ENCODE measurements at regions not wholly inside any gene's neighbourhood (a gene's known extent, or its start where the extent isn't known, plus 50 kb on each side); places are given as distances from the start of the nearest gene placed in this dataset.
"Not testable (repeated sequence)": the region's sequence is repeated elsewhere in the genome, so short reads cannot be mapped to it uniquely, and the experiment has no call there.

- no peaks in the 10 kb centered on the region for H4K20me1 ChIP-seq (ENCODE audit: insufficient read depth, poor library complexity, severe bottlenecking)
- H3K9me2 ChIP-seq (replicated peaks; ENCODE audit: insufficient read depth) = no peaks in the 10 kb centered on the region
- H3K27ac ChIP-seq = no peak overlapping the region
- H3K27me3 ChIP-seq = no peaks in the 10 kb centered on the region
- H3K4me3 ChIP-seq = no peak overlapping the region
- no peak overlapping the region for H2AFZ ChIP-seq
- no peak overlapping the region for H3K4me2 ChIP-seq
- H3K79me2 ChIP-seq = no peaks in the 10 kb centered on the region
- no peaks in the 10 kb centered on the region for H3K9me3 ChIP-seq (ENCODE audit: low read depth)
- WGBS (ENCODE audit: low lambda C conversion rate, missing lambda C conversion rate) = 96% methylated on average over 6 of the region's 6 CpGs
- no peaks in the 10 kb centered on the region for H3K36me3 ChIP-seq (replicated peaks; ENCODE audit: insufficient read depth, low read depth)
- no peak for DNase-seq (ENCODE audit: low spot score)
- no peaks in the 10 kb centered on the region for H3K4me1 ChIP-seq (ENCODE audit: insufficient read depth)
- TF ChIP-seq EZH2 (IDR thresholded peaks at IDR 0.05; ENCODE audit: borderline replicate concordance) = no peak
- TF ChIP-seq EZH2phosphoT487 (IDR thresholded peaks at IDR 0.05; ENCODE audit: low read depth, severe bottlenecking, unreplicated experiment) = no peak
- no peak for TF ChIP-seq CTCF (IDR thresholded peaks at IDR 0.05; ENCODE audit: poor library complexity)
These were observed 1297.2 kb upstream of the LRRTM3 start for GRCh38 chr10:65628493-65629139.

- no peaks in the 10 kb centered on the region for H3K9me3 ChIP-seq (ENCODE audit: low read depth)
- H3K36me3 ChIP-seq (replicated peaks; ENCODE audit: insufficient read depth, low read depth) = no peaks in the 10 kb centered on the region
- H3K27me3 ChIP-seq = no peaks in the 10 kb centered on the region
- H3K4me2 ChIP-seq = no peak overlapping the region
- no peaks in the 10 kb centered on the region for H3K4me1 ChIP-seq (ENCODE audit: insufficient read depth)
- no peaks in the 10 kb centered on the region for H3K79me2 ChIP-seq
- H3K9me2 ChIP-seq (replicated peaks; ENCODE audit: insufficient read depth) = no peaks in the 10 kb centered on the region
- H2AFZ ChIP-seq = no peak overlapping the region
- no peak for DNase-seq (ENCODE audit: low spot score)
- no peak overlapping the region for H3K4me3 ChIP-seq
- no peaks in the 10 kb centered on the region for H4K20me1 ChIP-seq (ENCODE audit: insufficient read depth, poor library complexity, severe bottlenecking)
- TF ChIP-seq EZH2 (IDR thresholded peaks at IDR 0.05; ENCODE audit: borderline replicate concordance) (no peak), CTCF (IDR thresholded peaks at IDR 0.05; ENCODE audit: poor library complexity) (no peak), EZH2phosphoT487 (IDR thresholded peaks at IDR 0.05; ENCODE audit: low read depth, severe bottlenecking, unreplicated experiment) (no peak)
- WGBS (ENCODE audit: low lambda C conversion rate, missing lambda C conversion rate) = 95% methylated on average over 1 of the region's 1 CpG
- no peak overlapping the region for H3K27ac ChIP-seq
These were observed 1265.8 kb upstream of the LRRTM3 start for GRCh38 chr10:65660006-65660405.

DNA sequence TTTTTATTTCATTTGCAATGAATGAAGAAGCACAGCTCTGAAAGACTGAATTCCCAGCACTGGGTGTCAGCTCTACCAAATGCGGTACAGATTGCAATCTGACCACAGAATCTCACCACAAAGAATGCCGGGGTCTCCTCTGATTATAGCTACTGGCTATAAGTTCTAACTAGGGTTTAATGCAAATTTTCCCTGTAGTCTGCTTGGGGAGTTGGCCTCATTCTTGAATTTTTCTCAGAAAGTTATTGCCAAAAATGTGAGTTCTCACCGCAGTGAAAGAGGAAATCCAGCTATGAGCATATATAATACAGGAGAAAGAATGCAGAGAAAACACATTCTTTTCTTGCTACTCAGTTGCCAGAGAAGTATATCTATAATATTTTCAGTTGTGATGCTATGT lies 1255.7 kb upstream of the LRRTM3 start:
- no peak for DNase-seq (ENCODE audit: low spot score)
- H3K27me3 ChIP-seq = no peaks in the 10 kb centered on the region
- TF ChIP-seq CTCF (IDR thresholded peaks at IDR 0.05; ENCODE audit: poor library complexity) = no peak
- no peak for TF ChIP-seq EZH2phosphoT487 (IDR thresholded peaks at IDR 0.05; ENCODE audit: low read depth, severe bottlenecking, unreplicated experiment)
- TF ChIP-seq EZH2 (IDR thresholded peaks at IDR 0.05; ENCODE audit: borderline replicate concordance) = no peak
- no peak overlapping the region for H3K27ac ChIP-seq
- no peaks in the 10 kb centered on the region for H3K9me3 ChIP-seq (ENCODE audit: low read depth)
- no peaks in the 10 kb centered on the region for H3K79me2 ChIP-seq
- H4K20me1 ChIP-seq (ENCODE audit: insufficient read depth, poor library complexity, severe bottlenecking) = no peaks in the 10 kb centered on the region
- H3K4me3 ChIP-seq = no peak overlapping the region
- H3K36me3 ChIP-seq (replicated peaks; ENCODE audit: insufficient read depth, low read depth) = no peaks in the 10 kb centered on the region
- 45% methylated on average over 3 of the region's 3 CpGs for WGBS (ENCODE audit: low lambda C conversion rate, missing lambda C conversion rate)
- no peaks in the 10 kb centered on the region for H3K4me1 ChIP-seq (ENCODE audit: insufficient read depth)
- no peak overlapping the region for H3K4me2 ChIP-seq
- no peaks in the 10 kb centered on the region for H3K9me2 ChIP-seq (replicated peaks; ENCODE audit: insufficient read depth)
- H2AFZ ChIP-seq = no peak overlapping the region

DNA sequence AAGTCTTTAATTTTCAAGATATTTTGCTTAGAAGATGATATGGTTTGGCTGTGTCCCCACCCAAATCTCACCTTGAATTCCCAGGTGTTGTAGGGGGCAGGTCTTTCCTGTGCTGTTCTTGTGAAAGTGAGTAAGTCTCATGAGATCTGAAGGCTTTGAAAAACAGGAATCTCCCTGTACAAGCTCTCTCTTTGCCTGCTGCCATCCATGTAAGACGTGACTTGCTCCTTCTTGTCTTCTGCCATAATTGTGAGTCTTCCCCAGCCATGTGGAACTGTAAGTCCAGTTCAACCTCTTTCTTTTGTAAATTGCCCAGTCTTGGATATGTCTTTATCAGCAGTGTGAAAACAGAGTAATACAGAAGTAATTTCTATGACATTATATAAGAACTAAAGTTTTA lies 1255.2 kb upstream of the LRRTM3 start:
- H3K27me3 ChIP-seq; H4K20me1 ChIP-seq (ENCODE audit: insufficient read depth, poor library complexity, severe bottlenecking); H3K27ac ChIP-seq; DNase-seq (ENCODE audit: low spot score); H3K4me1 ChIP-seq (ENCODE audit: insufficient read depth); H3K36me3 ChIP-seq (replicated peaks; ENCODE audit: insufficient read depth, low read depth); H2AFZ ChIP-seq; H3K4me3 ChIP-seq; H3K4me2 ChIP-seq; H3K79me2 ChIP-seq; H3K9me3 ChIP-seq (ENCODE audit: low read depth); H3K9me2 ChIP-seq (replicated peaks; ENCODE audit: insufficient read depth): not testable (repeated sequence)
- 96% methylated on average over 1 of the region's 1 CpG for WGBS (ENCODE audit: low lambda C conversion rate, missing lambda C conversion rate)

Measured in hepatocyte (in vitro differentiated cells).